ENCODE measurements at regions not wholly inside any gene's neighbourhood (a gene's known extent, or its start where the extent isn't known, plus 50 kb on each side); places are given as distances from the start of the nearest gene placed in this dataset.

- no peak for DNase-seq
These were observed 148.2 kb upstream of the FSTL4 start for GRCh38 chr5:133760532-133760931.

GRCh38 chr5:133758641-133759040, 146.3 kb upstream of the FSTL4 start:
- DNase-seq, result no peak

DNA sequence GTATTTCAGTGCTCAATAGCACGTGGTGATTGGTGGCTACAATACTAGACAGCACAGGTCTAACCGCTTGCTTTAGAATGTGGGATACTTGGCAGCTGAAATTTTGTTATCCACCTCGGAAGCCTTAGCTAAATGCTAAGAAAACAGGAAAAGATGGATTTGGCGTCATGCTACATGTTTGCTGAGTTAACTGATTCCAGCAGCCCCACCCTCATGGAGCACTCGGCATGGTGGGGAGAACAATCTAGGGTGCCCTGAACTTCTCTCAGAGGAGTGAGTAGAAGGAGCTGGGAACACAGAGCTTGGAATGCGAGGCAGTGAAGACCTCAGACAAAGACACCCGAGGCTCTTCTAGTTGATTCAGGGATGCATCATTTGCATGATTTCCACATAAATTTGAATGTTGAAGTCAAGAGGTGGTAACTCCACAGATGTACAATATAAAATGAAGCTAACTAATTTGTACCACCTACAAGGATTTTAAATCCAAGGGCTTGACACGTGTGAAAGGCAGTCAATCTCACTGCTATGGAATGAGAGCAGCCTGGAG, 145.1 kb upstream of the FSTL4 start:
- no peak for DNase-seq

- no peak for DNase-seq
These were observed 144.4 kb upstream of the FSTL4 start for GRCh38 chr5:133756756-133757155.

- no peak for DNase-seq
These were observed 143.7 kb upstream of the FSTL4 start for GRCh38 chr5:133756036-133756435.

- DNase-seq, result peak; percentile 44
These were observed 142.3 kb upstream of the FSTL4 start for GRCh38 chr5:133754575-133755169.

DNA sequence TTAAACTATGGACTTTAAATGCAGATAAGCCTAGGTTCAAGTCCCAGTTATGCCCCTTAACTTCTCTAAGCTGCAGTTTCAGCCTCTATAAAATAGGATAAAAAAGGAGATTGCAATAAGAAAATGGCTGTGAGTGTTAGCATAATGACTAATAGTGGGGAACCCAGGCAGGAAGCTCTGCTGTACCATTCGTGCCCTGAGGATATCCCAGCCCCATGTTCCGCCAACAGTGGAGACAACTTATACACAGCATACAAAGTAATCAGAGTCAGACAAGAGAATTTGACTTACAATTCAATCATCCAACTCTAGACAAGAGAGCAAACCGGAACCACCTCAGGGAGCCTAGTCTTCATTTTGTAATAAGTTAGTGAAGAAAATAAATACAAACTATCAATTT, 141.5 kb upstream of the FSTL4 start:
- no peak for DNase-seq

DNA sequence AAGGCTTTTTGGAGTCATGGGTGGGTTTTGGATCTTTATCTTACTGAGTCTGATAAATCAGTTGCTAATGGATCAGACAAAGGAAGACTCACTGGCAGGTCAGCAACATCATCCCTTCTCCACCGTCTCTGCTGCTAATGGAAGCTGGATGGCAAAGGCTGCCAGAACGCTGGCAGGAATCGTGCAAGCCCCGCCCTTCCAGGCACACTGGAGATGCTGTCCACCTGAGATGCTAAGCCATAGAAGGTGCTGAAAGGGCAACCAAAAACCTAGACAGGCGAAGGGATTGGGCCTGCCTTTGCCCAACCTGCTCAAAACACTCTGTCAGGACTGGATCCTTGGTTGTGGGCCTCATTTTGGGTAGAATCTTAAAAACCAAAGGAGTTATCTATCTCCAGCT, 139.5 kb upstream of the FSTL4 start:
- no peak for DNase-seq

DNA sequence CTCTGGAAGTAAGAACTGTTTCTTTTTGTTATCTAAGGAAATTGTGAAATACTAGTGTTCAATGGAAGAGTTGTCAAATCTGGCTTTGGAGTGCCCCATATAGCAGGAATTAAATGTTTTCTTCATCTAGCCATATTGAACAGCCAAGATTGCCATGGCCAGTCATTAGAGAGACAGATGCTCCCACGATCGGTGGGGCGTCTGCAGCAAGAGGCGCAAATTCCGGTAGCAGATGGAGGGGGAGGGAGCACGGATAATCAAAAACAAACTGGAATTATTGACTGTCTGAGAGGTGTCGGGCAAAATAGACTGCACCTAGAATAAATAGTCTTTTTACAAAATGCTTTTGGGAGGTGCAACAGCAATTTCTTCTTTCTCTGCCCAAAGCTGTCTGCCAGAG, 139.1 kb upstream of the FSTL4 start:
- no peak for DNase-seq

- no peak for DNase-seq
These were observed 138.5 kb upstream of the FSTL4 start for GRCh38 chr5:133750856-133751255.

- DNase-seq, result no peak
These were observed 138.0 kb upstream of the FSTL4 start for GRCh38 chr5:133750356-133750755.

DNA sequence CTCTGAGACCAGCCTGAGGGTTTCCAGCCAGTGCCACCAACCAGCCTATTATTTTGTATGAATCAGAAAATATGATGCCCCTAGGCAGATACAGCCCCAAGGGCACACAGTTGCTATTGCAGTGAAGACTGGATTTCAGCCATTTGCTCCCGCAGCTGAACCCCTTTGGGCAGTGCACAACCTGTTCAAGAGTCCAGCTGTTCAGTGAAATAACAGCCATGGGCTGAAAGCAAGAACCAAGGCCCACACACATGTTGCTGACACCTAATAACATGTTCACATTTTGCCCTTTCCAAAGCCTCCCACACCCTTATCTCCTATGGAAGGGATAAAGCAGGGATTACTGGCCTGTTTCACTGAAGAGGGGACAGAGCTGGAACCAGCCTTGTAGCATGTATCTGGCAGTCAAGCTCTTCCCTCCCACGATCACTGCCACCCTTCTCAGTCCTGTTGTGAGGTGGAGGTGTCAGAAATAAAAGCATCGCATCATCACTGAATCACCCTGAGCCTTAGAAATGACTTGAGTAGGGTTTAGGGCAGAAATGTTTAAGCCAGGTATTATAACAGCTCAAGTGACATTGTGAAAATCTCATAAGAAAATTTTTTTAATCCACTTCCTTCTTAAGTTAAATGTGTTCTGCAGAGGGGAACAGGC, 137.1 kb upstream of the FSTL4 start:
- DNase-seq, result no peak

DNA sequence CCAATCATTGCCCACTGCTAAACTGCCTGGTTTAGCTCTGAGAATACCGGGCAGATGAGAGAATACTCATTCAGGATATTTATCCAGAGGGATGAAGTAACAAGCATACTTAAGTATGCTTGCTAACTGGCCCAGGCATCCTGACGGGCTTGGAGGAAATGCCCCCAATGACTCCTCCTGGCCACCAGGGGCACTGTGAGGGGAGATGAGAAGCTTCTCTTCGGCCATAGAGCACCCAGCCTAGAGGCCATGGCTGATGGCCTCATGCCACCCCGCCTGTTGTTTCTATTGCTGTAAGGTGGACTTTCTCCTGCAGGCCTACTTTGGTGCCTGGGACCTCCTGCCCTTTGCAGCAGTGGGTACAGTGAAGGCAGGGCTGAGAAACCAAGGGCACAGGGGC, 134.5 kb upstream of the FSTL4 start:
- DNase-seq, result peak; percentile 12

GRCh38 chr5:133744960-133745308, 132.6 kb upstream of the FSTL4 start:
- no peak for DNase-seq

DNA sequence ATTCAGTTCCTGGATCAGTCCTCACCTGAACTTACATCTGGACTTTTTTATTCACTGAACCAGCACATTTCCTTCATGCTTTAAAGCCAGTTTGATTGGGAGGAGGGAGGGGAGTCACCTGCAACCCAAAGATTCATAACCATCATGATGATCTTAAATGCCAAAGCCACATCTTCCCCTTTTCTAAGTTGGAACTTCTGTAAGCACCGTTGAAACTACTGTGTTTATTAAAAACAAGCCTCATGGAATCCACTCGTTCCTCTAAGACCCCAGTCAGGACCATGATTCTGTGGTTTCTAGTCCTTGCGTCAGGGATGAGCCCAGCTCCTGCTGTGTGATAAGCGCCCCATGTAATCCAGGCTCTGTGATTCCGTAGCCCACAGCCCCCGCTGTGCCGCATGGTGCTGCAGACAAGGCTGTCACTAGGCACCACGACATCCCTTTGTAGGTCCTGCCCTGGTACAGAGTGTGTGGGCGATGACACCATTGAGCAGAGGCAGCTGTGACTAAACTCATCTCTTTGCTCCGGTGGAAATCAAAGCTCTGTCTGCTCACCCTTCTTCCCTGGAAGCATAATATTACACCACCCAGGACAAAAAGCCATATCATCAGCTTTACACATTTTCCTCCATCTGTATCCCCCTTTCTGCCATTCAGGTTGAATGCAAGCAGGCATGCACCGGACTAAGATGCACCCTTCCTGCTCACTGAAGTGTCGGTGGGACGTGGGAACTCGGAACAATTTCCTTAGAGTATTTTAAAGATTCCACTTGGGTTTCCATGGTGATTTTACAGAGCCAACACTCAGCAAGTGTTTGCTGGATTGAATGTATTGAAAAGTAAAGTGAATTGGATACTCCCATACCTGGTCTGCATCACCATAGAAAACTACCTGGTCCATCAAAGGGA, 132.0 kb upstream of the FSTL4 start:
- DNase-seq, result no peak

GRCh38 chr5:133742431-133742988, 130.2 kb upstream of the FSTL4 start:
- DNase-seq, result no peak

DNA sequence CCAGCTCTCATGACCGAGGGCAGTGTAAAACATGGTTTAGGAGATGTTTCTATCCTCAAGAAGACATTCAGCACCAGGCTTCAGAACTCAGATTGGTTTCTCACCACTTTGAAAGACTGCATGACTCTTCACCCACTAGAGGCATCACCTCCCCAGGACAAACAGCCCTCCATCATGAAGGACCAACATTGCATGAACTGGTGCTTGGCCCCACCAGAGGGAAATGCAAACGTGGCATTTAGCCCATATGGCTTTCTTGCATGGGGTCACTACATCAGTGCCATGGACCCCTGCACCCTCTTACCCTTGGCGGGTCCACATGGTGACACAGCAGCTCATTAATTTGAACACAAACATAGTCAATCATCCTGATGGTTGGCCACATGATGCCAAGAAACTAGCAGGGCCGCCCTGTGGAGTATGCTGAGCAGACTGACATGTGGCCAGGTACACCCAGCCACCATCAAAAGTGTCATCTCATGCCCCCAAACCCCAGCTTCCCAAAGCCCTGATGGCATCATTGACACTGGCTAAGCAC, 129.5 kb upstream of the FSTL4 start:
- no peak for DNase-seq

DNA sequence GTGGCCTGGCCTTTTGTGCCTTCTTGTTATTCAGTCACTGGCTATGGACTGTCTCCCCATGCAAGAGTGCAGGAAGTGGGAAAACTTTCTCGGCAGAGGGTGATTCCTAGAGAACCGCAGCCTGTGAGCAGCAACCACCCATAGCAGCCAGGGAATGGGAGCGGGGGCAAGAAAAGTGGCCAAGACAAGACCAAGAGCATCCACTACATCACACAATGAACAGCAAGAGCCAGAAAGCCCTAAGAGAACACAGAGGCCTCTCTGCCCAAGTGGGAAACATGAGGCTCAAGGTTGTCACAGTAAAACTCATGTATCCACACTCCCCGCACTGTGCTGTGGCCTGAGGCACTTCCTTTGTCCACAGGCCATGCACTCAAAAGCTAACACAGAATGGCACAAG, 129.1 kb upstream of the FSTL4 start:
- no peak for DNase-seq

- no peak for DNase-seq
These were observed 126.9 kb upstream of the FSTL4 start for GRCh38 chr5:133739181-133739780.

- no peak for DNase-seq
These were observed 125.9 kb upstream of the FSTL4 start for GRCh38 chr5:133738271-133738670.

GRCh38 chr5:133736512-133736911, 124.2 kb upstream of the FSTL4 start:
- DNase-seq, result no peak

DNA sequence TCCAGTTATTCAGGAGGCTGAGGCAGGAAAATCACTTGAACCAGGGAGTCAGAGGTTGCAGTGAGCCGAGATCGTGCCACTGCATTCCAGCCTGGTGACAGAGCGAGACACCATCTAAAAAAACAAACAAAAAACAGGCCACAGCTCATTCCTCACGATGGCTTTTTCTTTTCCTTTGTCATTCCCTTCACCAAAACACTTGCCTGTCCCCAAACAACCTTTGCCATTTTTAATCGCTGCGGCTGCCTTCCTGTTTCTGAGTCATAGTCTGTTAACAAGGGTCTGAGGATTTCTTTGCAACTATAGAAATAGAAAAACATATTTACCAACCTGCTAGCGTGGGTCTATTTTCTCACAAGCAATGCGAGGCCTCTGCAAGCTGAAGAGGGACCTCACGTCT, 123.0 kb upstream of the FSTL4 start:
- no peak for DNase-seq

DNA sequence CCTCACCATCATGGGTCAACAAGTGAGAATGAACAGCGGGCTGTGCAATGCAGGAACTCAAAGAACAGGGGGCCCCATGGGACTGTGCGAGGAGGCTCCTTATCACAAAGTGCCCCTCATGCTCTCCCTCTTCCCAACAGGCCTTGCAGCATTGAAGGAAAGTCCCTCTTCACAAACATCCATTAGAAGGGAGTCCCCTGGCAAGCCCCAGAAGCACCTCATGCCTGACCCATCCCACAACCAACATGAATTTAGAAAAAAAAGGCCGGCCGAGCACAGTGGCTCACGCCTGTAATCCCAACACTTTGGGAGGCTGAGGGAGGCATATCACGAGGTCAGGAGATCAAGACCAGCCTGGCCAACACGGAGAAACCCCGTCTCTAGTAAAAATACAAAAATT, 122.6 kb upstream of the FSTL4 start:
- no peak for DNase-seq

Data from suppressor macrophage treated with lipopolysaccharide for 4 hours (primary cell).